NCI-H748 (cell line): ENCODE measurements at regions not wholly inside any gene's neighbourhood (a gene's known extent, or its start where the extent isn't known, plus 50 kb on each side); places are given as distances from the start of the nearest gene placed in this dataset.

Experiments used
- DNase-seq: peaks from one replicate; lab custom pipeline; 2025; ENCODE audit not compliant: unreplicated experiment; lab: John Stamatoyannopoulos, UW

DNA sequence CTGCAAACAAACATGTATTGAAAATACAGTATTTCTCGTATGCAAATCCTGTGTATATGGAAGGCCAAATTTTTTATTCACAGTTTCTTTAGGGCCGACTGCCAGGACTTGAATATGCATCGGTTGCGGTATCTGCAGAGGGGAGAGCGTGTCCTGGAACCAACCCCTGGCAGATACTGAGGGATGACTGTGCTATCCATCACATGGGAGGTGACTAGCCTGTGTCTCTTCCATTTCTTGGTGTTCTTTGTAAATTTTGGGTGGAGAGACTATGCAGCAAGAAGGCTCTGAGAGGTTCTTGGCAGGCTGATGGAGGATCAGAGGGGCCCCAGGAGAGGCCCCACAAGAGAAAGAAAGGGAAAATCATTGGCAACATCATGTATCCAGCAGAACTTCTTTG is 384.3 kb downstream of the YTHDC2 start:
- no peak for DNase-seq

DNA sequence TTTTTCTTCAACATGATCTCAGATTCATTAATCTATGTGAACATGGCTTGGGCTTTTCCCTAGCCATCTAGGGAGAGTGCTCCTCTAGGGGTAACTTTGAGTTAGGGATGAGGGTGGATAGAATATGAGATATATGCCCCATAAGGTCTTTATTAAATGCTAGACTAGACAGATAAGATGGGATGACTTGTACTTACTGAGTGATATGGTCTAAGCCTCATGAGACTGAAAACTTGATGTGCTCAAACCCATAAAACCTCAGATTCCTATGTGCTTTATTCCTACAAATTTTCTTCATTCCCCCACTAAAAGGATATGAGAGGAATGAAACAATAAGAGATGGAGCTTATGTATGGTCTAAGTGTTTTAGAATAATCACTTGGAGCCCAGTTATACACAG is 386.6 kb downstream of the YTHDC2 start:
- no peak for DNase-seq

DNA sequence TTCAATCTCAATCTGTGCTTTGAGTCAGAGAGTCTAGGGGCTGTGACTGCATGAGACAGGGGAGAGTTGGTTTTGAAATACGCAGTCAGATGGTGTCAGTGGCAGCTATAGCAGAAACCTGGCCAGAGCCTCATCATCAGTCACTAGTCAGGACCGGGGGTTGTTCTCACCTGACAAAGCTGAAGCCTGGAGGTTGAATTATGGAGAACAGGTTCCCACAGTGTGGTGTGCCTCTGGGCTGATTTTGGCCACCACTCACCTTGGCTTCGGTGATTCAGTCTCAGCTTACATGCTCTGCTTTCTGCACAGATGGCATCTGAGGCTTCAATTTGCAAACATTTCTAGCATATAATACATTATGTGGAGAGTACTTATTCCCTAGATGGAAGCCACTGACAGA is 387.3 kb downstream of the YTHDC2 start:
- no peak for DNase-seq

DNA sequence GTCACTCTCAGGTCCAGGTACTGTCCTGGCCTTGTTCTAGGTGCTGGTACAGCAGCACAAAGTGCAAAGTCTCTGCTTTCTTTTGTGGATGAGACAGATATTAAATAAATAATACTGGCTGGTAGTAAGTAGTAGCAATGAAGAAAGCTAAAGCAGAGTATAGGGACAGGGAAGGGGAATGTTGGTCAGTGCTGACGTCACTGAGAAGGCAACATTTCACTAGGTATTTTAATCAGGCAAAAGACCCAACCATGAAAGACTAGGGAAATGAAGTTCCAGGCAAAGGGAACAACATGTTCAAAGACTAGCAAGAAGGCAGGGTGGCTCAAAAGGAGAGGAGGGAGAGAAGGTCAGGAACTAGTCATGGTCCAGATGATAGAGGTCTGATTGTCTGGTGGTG is 388.2 kb downstream of the YTHDC2 start:
- DNase-seq: no peak

DNA sequence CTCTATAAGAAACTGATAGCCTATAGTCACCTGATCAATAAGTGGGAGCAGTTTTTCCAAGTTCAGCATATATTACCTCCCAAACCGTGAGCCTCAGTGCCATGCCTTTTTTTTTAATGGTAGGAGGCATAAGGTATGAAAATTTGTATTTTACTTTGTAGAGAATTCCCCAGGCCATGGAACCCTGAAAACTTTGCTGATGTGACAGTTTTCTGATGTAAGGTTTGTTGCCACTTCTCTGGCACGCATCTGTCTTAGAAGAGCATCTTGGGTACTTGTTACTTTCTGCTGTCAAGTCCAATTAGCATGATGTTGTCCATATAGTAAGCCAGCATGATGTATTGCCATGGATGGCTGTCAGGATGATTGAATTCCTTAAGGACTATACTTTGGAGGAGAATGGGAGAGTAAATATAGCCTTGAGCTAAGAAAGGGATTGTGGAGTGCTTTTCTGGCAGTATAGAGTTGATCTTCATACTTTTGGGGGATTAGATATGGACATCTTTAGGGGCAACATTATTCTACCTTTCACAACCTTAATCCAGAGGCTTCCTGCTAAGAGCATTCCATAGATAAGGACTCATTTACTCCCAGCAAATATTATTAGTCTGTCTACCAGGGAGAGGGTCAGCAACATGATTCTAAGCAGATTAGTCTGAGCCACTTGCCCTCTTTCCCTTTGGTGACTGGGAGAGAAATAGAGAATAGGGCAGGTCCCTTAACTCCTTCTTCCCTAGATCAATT is 389.6 kb downstream of the YTHDC2 start:
- DNase-seq: no peak

DNA sequence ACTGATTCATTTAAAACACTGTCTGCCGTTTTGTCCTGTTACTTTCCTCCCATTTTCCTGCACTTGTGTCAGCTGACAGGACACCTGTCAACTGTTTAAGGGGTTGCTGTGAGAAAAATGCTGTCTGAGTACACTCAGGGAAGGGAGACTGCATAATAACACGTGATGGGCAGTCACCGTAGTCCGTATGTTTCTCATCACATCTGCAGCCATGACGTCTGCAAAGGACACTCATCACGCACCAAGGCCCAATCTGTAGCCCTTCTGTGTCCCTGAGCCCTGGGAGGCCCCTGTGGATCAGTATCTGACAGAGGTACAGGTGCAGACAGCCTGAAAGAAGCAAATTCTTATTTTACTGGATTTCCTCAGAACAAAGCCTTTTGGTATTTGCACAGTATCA is 396.3 kb downstream of the YTHDC2 start:
- peak; percentile 58 for DNase-seq

GRCh38 chr5:113917997-113918396 is 404.5 kb downstream of the YTHDC2 start:
- no peak for DNase-seq

DNA sequence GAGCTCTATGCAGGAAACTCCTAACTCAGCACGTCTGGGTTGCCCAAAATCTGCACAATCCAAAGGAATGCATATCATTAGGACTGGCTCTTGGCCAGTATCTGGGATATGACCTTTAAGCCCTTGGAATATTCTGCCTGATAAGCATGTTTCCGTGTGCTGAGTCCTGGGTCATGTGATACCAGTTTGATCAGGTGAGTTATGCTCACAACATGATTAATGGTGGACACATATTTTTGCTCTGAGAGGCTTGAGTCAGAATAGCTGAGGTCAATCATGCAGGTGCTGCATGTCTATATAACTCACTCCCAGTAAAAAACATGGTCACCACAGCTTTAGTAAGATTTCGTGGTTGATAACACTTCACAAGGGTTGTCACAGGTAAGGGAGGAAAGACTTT is 408.8 kb downstream of the YTHDC2 start:
- DNase-seq: no peak

DNA sequence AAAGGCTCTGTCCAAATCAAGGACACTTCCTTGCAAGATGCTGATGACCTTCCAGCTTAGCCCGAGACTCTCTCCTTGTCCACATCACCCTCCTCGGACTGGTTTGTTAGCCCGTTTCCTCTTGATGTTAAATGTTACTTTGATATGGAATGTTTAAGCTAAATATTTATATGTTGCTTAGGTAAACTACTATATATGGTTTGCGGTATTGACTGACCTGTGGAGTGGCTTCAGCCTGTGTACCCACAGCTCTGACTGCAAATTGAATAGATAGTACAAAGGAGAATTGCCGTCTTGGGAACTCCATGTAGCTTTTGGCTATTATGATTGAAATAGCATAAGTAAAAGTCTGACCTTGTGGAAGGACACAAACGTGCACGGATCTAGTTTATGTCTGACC is 422.0 kb downstream of the YTHDC2 start:
- no peak for DNase-seq

DNA sequence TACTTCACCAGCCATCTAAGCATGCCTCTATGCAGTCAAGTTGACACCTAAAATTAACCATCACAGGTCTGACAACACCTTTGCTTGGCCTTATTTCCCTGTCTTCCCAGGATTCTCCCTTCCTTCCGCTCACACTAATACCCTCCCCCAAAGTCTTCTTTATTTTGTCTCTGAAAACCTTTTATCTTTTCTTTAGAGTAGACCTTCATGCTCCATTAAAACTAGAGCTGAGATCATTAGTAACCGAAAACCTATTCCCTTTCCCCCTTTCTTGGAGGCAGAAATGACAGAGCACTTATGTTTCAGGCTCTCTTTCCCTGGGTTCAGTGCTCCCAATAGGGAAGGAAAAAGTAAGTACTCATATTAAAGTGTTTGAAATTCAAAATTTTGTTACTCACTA is 423.8 kb downstream of the YTHDC2 start:
- no peak for DNase-seq

DNA sequence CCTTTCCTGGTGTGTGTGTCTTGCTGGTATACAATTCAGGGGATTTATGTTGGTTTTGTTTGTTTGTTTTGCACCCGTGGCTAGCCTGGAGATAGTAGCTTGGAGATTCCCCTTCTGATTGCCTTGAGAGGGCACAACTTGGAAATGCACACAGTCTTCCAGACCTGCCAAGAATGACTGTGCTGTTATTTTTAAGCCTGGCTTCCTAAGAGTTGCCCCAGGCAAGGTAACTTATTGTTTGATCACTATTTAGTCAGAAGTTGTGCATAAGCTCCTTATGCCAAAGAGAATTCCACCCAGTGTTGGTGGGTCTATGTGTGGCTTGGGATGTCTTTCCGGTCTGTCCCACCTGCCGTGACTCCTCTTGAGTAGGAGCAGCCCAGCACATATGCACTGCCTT is 421.9 kb upstream of the KCNN2 start:
- no peak for DNase-seq

- DNase-seq: no peak
These were observed 411.7 kb upstream of the KCNN2 start for GRCh38 chr5:113950186-113950585.

DNA sequence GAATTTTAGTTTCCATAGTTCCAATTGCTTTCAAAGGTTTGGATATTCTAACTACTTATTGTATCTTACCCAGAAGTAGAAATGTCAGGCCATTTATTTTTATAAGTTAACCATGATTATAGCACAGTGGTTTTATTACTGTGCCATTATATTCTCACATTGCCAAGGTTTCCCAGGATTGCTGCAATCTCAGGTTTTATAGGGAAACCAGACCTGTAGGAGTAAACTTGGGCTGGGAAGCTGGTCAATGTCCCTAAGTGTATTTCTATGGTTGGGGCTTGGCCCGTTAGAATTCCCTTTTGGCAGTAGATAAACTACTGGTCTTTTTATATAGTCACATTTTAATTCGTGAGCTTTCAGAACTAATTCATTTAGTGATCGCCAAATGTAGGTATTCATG is 396.6 kb upstream of the KCNN2 start:
- DNase-seq: no peak

- DNase-seq: no peak
These were observed 392.0 kb upstream of the KCNN2 start for GRCh38 chr5:113969901-113970300.

DNA sequence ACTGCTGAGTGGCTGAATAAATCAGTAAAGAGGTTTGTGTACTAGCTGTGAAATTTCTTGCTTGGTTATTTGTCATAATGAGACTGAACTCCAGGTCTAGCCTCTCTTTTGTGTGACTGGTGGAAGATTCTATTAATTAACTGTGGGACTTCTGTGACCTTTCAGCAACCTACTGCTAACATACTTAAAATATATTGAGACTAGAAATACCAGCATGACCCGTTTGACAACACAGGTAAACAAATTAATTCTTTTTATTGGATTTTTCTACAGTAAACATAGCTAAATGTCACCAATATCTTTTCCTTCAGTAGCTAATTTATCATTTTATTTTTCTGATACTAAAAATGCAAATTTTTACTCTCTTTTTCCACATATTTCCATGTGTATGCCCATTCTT is 390.4 kb upstream of the KCNN2 start:
- no peak for DNase-seq

- no peak for DNase-seq
These were observed 386.9 kb upstream of the KCNN2 start for GRCh38 chr5:113974976-113975375.

- DNase-seq: no peak
These were observed 376.9 kb upstream of the KCNN2 start for GRCh38 chr5:113984928-113985327.

GRCh38 chr5:113985505-113985904 is 376.4 kb upstream of the KCNN2 start:
- no peak for DNase-seq

- DNase-seq: peak; percentile 46
These were observed 372.5 kb upstream of the KCNN2 start for GRCh38 chr5:113989278-113989912.

GRCh38 chr5:113989913-113990305 is 372.0 kb upstream of the KCNN2 start:
- no peak for DNase-seq

DNA sequence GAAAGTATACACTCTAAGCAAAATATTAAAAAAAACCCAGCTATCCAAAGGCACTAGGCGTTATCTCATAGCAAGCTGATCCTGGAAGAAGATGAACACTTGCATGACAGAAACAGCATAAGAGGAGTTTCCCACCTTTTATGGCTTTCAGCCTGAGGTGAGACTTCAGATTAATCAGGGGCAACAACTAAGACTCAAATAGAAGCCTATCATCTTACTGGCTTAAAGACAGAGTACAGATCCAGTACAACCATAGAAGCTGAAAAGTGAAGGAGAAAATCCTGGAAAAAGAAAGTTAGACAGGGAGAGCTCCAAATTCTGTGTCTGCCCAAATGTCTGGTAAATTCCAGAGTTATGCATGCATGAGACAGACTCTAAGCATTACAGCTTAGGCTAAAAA is 360.8 kb upstream of the KCNN2 start:
- no peak for DNase-seq

- no peak for DNase-seq
These were observed 355.3 kb upstream of the KCNN2 start for GRCh38 chr5:114006582-114006981.

- DNase-seq: no peak
These were observed 354.2 kb upstream of the KCNN2 start for GRCh38 chr5:114007678-114008077.
